22Rv1 (cell line): ENCODE measurements at regions not wholly inside any gene's neighbourhood (a gene's known extent, or its start where the extent isn't known, plus 50 kb on each side); places are given as distances from the start of the nearest gene placed in this dataset.

Experiments used
- H3K27ac ChIP-seq: fragments of 450-650 bp; 2 replicates; pipeline ENCODE4 v1.5.1; 2017
- ZFX ChIP-seq: fragments of 450-650 bp; IDR thresholded peaks from 2 replicates; pipeline ENCODE4 v1.6.1; 2017; ENCODE audit warnings: antibody characterized with exemption, borderline replicate concordance
- TF ChIP-seq, protein P1 (sequence below): fragments of 450-650 bp; IDR thresholded peaks from 2 replicates; pipeline ENCODE4 v1.5.1; 2017; ENCODE audit warnings: mild to moderate bottlenecking

DNA sequence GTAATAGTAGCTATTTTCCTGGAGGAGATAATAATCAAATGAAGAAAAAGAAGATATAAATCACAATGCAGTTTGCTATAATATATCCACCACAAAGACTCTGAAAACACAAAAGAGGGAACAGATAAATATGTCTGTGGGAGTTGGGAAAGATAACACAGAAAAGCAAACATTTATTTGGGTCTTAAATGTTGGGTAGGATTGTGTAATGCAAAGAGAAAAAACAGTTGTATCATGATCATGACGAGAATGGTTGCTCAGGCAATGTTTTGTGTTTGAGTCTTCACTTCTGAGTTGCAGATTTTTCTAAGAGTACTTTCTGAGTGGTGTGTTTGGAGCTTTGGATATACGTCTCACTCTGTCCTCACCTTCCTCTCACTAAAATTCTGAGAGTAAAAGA, 437.5 kb downstream of the TFEC start:
- H3K27ac ChIP-seq = no peak overlapping the region
- TF ChIP-seq, protein P1, sequence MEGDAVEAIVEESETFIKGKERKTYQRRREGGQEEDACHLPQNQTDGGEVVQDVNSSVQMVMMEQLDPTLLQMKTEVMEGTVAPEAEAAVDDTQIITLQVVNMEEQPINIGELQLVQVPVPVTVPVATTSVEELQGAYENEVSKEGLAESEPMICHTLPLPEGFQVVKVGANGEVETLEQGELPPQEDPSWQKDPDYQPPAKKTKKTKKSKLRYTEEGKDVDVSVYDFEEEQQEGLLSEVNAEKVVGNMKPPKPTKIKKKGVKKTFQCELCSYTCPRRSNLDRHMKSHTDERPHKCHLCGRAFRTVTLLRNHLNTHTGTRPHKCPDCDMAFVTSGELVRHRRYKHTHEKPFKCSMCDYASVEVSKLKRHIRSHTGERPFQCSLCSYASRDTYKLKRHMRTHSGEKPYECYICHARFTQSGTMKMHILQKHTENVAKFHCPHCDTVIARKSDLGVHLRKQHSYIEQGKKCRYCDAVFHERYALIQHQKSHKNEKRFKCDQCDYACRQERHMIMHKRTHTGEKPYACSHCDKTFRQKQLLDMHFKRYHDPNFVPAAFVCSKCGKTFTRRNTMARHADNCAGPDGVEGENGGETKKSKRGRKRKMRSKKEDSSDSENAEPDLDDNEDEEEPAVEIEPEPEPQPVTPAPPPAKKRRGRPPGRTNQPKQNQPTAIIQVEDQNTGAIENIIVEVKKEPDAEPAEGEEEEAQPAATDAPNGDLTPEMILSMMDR = no peak
- TF ChIP-seq ZFX = no peak

DNA sequence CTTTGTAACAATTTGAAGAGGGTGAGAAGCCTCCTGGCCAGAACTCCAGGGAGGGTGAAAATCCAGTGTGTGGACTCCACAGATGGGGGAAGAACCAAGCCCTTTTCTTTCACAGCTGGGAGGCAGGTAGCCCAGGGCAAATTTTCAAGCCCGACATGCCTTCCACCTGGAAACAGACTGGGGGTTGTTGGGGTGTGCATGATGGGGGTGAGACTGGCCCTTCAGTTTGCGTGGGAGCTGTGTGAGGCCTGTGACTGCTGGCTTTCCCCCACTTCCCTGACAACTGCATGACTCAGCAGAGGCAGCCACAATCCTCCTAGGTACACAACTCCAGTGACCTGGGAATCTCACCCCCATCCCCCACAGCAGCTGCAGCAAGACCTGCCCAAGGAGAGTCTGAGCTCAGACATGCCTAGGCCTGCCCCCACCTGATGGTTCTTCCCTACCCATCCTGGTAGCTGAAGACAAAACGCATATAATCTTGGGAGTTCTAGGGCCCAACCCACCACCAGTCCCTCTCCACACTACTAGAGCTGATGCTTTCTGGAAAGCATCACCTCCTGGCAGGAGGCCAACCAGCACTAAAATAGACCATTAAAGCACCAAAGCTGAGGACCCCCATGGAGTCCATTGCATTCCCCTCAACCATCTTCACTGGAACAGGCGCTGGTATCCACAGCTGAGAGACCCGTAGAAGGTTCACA, 445.4 kb downstream of the TFEC start:
- TF ChIP-seq, protein P1 = no peak
- no peak for TF ChIP-seq ZFX
- H3K27ac ChIP-seq = no peak overlapping the region

DNA sequence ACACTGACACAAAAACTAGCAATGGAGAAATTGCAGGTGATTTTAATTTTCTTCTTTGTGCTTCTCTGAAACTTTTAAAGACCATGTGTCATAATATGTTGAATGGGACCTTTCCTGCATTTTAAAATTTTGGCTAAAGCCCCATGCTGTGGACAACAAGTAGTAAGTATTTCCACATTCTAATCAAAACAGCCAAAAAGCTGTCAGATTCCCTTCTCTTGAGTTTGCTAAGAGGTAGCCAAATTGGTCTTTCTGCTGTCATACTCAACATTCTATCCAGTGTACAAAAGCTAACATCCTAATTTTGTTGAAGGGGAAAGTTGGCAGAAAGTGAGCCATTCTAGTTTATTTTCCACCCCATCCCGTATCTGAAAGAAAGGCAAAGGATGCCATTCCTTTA, 447.6 kb downstream of the TFEC start:
- H3K27ac ChIP-seq = no peak overlapping the region
- TF ChIP-seq, protein P1 = no peak
- TF ChIP-seq ZFX = no peak

DNA sequence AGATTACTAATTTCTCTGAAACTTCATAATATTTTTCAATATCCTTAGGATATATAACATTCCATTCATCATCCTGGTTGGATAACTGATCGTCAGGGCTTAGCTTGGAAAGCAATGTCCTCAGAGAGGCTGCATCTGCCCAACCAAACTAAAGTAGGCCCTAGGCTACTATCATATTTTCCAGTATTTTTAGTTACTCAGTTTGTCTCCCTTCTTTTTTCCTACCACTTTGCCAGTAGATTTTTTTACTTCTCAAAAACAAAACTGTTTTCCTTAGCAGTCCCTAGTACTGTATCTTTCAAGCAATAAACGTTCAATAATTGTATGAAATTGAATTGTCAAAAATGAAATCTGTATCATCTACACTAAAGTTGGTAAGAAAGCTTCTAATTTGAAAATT, 452.0 kb downstream of the TFEC start:
- no peak overlapping the region for H3K27ac ChIP-seq
- TF ChIP-seq, protein P1 = no peak
- no peak for TF ChIP-seq ZFX

DNA sequence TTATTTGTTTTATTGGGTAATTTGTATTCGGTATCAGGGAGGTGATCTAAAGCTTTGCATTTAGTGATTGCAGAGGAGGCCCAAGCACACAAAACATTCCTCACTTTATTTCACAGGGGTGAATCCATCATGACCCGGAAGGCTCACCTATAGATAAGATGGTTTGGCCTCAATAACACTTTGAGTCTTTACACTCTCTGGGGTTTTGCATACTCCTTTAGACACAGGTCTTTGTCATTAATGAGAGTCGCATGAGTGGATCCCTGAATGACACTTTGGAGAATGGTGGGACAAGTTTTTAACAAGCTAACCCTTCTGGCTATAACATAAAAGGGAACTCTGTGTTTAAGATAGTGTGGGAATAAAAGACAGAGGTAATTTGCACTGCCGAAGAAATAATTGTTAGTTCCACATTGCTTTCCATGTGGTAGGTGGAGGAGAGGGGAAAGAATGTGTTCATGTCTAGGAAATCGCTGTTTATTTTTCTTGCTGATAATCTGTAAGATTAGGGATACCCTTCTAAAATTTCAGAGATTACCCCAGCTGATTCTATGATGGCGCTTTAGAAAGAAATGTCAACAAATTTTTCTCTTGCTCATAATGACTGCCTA, 455.8 kb downstream of the TFEC start:
- TF ChIP-seq, protein P1 = no peak
- TF ChIP-seq ZFX = no peak

DNA sequence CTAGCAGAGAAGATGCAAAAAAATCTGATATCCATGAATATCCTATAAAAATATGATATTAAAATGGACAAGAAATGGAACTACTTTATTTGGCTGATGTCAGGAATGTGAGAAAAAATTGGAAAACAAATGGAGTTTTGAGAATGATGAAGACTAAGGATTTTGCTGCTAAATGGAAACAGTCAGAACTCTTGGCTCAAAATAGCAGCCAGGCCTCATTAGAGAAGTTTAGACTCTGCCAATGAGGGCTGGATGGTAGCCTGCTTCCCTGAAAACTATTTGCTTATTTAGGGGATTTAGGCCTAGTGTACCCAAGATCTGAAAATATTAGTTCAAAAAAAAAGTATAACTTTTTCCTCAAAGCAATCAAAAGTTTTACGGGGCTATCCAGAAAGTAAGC, 458.5 kb downstream of the TFEC start:
- TF ChIP-seq ZFX = no peak
- TF ChIP-seq, protein P1 = no peak
- H3K27ac ChIP-seq = no peak overlapping the region

More for the DNA sequence above, 455.8 kb downstream of the TFEC start:
- no peak overlapping the region for H3K27ac ChIP-seq

DNA sequence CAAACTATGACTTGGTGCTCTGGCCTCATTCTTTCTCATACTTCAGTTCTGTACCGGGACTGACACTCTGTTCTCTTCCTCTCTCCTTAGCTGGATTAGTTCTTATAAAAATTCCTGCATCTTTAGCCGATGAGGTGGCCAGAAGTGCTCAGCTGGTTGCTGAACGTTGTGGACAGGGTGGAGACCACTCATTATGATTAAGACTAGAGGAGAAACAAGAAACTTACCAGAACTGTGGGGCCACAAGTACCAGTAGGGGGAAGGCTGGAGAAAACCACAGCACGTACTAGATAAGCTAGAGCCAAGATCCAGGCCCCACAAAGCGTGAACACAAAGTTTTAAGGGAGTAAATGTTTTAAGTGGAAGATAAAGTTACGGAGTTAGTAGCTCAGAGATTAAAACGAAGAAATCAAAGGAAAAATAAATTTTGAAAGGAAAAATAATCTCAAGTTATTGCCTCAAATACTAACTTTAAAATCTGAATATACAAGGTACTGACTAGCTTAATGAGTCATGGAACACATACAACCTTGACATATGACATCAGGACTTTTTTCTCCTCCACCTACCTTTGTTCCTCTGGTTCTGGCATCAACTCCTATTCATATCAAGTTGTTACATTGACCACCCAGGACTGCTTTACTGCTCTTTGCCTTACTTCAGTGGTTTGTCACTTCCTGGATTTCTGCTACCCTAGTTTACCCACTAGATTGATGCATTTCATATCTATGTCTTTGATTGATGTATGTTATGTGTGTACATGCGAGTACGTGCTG, 469.0 kb downstream of the TFEC start:
- TF ChIP-seq, protein P1 = no peak
- TF ChIP-seq ZFX = no peak
- no peak overlapping the region for H3K27ac ChIP-seq
